Fibroblast of gingiva (primary cell): ENCODE measurements at regions not wholly inside any gene's neighbourhood (a gene's known extent, or its start where the extent isn't known, plus 50 kb on each side); places are given as distances from the start of the nearest gene placed in this dataset.

Experiments used
- DNase-seq: peaks from one replicate; pipeline ENCODE4 v3.0.0-alpha.2; 2011; ENCODE audit warnings: low read depth

DNA sequence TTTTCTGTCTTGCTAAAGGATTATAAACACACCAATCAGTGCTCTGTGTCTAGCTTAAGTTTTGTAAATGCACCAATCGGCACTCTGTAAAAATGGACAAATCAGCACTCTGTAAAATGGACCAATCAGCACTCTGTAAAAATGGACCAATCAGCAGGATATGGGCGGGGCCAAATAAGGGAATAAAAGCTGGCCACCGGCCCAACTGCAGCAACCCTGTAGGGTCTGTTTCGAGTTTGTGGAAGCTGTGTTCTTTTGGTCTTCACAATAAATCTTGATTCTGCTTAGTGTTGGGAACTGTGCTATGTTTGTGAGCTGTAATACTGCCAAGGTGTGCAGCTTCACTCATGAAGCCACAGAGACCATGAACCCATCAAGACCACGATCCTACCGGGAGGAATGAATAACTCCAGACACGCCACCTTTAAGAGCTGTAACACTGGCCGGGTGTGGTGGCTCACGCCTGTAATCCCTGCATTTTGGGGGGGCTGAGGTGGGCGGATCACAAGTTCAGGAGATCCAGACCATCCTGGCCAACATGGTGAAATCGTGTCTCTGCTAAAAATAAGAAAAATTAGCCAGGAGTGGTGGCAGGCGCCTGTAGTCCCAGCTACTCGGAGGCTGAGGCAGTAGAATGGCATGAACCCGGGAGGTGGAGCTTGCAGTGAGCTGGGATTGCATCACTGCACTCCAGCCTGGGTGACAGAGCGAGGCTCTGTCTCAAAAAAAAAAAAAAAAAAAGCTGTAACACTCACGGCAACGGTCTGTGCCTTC lies 133.0 kb upstream of the GDF10 start:
- peak; percentile 31 for DNase-seq

DNA sequence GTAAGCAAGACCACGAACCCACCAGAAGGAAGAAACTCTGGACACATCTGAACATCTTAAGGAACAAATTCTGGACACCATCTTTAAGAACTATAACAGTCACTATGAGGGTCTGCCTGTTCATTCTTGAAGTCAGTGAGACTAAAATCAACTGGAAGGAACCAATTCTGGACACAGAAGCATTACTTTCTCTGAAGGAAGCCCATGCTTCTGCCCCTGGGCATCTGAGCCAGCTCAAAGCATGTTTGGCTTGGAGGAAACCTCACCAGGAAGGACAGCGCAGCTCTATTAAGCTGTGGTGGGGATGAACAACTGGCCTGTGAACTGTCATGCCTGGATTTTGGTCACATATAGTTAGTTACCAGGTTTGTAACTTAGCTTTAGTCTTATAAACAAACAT lies 132.4 kb upstream of the GDF10 start:
- DNase-seq, result no peak

DNA sequence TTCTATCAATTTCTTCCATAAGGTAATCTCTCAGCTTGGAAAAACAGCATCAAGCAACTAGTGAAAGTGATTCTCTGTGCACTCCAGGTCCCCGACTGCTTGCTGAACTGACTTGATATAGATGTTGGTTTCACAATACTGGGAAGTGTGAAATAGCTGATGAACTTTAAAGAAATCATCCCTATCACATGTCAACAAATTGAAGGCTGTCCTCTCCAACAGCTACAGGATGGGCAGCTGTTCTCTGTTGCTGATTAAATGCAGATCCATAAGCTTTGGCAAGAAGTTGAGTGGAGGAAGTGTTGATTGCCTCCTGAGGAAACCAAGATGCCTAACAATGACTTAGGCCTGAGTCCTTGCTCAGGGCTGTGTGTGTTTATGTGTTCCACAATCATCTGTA lies 130.4 kb upstream of the GDF10 start:
- no peak for DNase-seq

- DNase-seq, result no peak
These were observed 126.0 kb upstream of the GDF10 start for GRCh38 chr10:47173929-47174442.

DNA sequence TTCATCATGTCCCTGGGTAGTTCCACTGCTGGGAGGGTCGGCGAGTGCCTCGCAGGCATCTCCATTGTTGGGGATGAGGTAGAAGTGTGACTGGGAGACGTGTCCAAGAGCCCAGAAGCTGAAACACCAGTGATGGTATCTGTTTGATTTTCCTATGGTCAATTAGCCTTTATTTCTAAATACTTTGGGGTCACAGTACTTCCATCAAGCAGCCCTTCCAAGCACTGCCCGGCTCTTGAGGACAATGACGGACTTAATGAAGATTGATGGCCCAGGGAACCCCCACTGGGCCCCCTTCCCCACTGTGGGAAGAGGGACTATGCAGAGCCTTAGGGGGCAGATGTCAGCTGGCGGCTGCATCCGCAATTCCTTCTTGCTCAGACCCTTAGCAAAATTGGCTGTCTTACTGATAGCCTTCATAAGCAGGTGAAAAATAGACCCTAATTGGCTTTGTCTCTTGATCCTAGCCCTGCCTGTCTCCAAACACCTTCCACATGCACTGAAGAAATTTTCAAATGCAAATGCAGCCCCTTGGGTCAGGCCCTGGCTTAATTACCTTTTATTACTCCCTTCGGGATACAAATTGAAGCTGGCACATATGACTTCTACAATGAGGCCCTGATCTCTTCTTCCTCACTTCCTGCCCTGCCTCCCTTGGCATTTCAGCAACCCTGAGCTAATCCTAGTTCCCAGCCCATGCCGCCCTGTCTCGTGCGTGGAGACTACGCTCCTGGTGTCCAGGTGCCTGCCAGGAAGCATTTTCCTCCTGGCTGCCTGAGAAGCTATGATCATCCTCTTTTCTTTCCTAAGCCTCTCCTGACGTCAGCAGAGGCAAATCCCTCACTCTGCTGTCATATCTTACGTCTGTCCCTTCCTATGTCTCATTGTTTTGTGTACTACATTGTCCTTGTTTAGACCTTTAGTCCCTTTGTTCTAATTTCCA lies 124.5 kb upstream of the GDF10 start:
- DNase-seq, result no peak

GRCh38 chr10:47176206-47176902 lies 123.6 kb upstream of the GDF10 start:
- DNase-seq, result no peak

- no peak for DNase-seq
These were observed 122.8 kb upstream of the GDF10 start for GRCh38 chr10:47176903-47177868.

- DNase-seq, result no peak
These were observed 121.3 kb upstream of the GDF10 start for GRCh38 chr10:47178537-47179290.

GRCh38 chr10:47179291-47179647 lies 120.7 kb upstream of the GDF10 start:
- DNase-seq, result no peak

- DNase-seq, result no peak
These were observed 118.7 kb upstream of the GDF10 start for GRCh38 chr10:47181052-47181849.

- DNase-seq, result no peak
These were observed 116.9 kb upstream of the GDF10 start for GRCh38 chr10:47182934-47183703.

DNA sequence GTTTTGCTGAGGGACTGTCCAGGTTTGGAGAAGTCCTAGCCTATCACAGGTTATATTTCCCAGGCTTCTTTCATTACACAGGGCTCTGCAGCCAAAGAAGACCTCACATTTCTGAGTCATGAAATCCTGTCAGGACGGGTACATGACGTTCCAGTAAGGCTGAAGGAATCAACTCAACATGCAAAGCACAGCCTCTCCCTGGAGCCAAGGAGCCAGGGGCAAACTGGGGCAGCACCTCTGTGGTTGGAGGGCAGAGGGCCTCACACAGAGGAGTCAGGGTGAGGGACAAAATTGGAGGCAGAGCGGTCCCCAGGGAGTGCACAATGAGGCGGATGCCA lies 116.3 kb upstream of the GDF10 start:
- DNase-seq, result no peak

DNA sequence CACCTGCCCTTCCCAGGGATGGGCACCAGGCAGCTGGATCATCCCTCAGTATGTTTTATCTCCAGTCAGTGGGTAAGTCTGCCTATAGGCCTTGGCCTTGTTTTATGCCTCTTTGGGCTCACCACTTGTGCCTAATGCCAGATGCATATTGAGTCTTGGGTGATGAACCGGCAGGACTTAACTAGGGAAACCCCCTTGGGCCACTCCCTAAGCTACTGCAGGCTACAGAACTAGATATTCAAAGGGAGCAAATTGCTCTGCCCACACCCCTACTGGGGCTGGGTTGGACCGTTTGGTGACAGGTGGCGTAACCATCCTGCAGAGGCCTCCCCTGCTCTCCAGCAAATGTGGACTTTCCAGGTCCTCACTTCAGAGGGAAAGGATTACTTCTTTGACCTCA lies 115.7 kb upstream of the GDF10 start:
- DNase-seq, result no peak

GRCh38 chr10:47184724-47185330 lies 115.2 kb upstream of the GDF10 start:
- no peak for DNase-seq

DNA sequence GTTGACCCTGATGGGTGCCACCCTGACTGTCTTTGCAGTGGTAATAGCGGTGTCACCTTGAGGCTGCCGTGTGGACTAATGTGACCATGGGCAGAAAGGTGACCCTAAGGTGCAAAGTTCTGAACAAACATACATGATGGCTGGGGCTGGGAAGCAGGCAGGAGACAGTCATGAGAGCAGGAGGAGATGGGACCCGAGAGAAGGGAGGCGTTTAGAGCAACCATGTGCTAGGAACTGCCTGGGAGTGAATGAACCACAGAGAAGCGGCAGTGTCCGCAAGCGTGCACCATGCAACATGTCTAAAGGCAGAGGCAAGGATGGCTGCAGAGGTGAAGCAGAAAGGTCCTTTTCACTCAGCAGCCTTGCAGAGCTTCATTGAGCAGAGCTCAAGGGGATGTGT lies 113.1 kb upstream of the GDF10 start:
- no peak for DNase-seq

DNA sequence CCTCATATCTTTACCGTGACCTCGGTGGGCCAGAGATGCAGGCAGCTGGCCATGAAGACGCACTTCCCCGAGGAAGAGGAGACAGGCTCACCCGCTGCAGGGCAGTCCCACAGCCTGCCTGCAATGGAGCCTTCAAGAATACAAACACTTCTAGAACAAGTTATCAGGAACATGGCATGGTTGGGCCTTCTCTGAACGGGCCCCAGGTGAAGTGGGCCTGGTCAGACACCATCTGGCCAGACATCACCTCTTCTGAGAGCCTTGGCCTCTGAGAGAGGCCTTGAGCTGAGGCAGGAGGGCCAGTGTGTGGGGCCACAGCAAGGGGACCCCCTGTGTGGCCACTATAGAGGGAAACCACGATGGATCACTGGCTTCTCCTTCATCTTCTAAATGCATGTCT lies 112.4 kb upstream of the GDF10 start:
- DNase-seq, result no peak

- no peak for DNase-seq
These were observed 111.8 kb upstream of the GDF10 start for GRCh38 chr10:47188156-47188555.

DNA sequence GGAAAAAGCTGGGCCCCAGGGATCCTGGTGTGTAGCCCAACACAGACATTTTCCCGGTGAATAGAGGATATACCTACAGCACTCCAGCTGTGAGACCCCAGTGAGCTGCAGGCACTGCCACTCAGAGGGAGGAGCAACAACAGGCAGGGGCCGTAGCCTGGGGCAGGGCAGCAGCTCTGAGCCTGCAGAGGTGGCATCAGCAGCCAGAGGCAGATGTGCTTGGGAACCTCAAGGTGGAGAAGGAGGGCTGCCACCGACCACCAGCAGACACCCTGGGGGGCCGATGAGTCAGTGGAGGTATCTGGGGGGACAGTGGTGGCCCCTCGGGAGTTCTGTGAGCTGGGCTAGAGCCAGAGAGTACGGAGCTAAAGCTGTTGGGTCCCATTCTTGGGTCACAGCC lies 110.2 kb upstream of the GDF10 start:
- no peak for DNase-seq

DNA sequence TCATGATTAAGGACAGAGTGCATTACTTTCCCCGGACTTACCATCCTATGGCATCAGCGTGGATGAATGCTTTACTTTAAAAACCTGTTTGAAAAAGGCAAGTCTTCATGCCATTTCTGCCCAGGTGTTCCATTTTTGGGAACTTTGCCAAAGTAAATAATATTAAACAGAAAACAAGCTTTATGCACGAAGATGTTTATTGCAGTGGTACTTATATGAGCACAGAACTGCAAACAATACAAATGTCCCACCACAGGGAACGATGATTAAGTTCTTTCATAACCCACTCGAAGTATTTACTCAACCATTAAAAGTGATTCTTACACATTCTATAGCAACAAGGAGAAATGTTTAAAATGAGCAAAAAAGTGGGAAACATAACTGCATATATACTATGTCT lies 109.7 kb upstream of the GDF10 start:
- DNase-seq, result no peak
